ENCODE measurements at regions not wholly inside any gene's neighbourhood (a gene's known extent, or its start where the extent isn't known, plus 50 kb on each side); places are given as distances from the start of the nearest gene placed in this dataset.

DNA sequence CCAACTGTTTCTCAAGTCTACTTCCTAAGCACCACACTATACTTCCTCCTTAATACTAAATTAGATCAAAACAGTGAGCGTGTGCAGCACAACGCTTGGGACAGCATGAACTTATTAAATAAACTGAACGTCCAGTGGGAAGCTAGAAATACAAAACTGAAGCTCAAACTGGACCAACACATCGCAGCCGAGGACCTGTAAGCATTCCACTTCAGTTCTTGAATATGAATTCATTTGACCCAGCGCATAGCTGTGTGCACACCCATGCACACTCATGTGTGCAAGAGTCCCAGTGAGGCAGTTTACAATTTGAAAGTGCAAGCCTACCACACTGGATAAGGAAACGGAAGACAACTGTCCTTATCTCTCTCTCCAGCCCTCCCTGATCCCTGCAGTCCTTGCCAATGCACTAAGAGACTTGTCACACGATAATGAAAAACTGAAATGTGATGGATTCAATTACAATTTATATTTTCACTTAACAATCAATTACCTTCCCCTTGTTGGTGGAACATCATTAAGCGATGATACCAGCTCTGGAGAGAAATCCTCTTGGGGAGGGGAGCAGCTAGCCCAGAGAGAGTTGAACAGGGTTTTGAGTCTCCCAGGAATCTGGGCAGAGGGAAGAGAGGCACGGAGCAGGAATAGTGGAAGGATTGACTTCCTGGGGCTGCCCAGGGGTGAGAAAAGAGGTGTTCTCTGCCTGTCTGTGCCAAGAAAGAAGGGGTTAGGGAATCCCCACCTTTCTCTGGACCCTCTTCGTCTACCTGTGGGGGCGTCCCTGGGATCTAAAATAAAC, 186.5 kb upstream of the KLHL29 start:
- Histone ChIP-seq H3K36me3 (no peaks in the 10 kb centered on the region), H3K27ac (no peak overlapping the region), H3K9me3 (no peaks in the 10 kb centered on the region), H3K27me3 (no peaks in the 10 kb centered on the region), H3K4me1 (no peaks in the 10 kb centered on the region), H3K4me3 (no peak overlapping the region)
- DNase-seq: no peak
- no peak for ATAC-seq
- WGBS, 2 donors: 56 to 60% methylated on average over 12 of the region's 12 CpGs
- intact Hi-C loops (cut with DNase I): no loop called here
- no peak for FAIRE-seq
- TF ChIP-seq, protein P1, sequence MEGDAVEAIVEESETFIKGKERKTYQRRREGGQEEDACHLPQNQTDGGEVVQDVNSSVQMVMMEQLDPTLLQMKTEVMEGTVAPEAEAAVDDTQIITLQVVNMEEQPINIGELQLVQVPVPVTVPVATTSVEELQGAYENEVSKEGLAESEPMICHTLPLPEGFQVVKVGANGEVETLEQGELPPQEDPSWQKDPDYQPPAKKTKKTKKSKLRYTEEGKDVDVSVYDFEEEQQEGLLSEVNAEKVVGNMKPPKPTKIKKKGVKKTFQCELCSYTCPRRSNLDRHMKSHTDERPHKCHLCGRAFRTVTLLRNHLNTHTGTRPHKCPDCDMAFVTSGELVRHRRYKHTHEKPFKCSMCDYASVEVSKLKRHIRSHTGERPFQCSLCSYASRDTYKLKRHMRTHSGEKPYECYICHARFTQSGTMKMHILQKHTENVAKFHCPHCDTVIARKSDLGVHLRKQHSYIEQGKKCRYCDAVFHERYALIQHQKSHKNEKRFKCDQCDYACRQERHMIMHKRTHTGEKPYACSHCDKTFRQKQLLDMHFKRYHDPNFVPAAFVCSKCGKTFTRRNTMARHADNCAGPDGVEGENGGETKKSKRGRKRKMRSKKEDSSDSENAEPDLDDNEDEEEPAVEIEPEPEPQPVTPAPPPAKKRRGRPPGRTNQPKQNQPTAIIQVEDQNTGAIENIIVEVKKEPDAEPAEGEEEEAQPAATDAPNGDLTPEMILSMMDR (IDR thresholded peaks at IDR 0.05): no peak

DNA sequence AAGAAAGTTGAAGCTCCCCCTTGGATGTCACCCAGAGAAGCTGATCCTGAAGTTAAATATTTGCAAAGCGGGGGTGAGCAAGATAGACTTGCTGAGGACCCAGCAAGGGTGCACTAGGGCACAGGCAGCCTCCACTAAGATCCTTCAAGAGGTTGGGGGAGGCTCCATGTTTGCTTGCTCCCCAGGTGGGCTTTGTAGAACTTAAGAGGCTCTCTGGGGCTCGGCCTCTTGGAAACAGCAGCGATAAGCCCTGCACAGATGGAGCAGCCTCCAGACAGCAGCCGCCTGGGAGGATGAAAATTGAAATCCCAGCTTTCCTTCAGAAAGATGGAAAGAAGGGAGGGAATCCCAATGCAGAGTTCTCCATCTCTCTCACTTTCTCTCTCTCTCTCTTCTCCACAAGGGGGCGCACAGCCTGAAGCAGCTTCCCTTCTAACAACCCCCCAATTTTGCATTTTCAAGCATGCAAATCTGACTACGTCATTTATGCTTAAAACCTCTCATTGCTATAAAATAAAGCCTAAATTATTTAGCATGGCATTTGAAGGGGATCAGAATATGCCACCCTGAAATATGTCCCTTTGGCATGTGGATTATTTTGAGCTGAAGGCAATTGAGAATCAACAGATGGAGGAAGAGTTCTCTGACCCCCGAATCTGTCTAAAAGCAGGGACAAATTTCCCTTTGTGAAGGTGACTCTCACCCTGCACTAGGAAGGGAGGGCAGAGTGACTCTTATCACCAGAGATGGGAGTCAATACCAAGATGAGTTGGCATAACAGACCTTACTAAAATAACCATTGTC, 185.7 kb upstream of the KLHL29 start:
- Histone ChIP-seq H3K36me3 (no peaks in the 10 kb centered on the region), H3K27me3 (no peaks in the 10 kb centered on the region), H3K4me3 (no peak overlapping the region), H3K9me3 (no peaks in the 10 kb centered on the region), H3K27ac (no peak overlapping the region), H3K4me1 (no peaks in the 10 kb centered on the region)
- TF ChIP-seq, protein P1 (IDR thresholded peaks at IDR 0.05): peak in 1 of 4 donors; percentile 8
- DNase-seq: no peak
- intact Hi-C loops (cut with DNase I): no loop called here
- FAIRE-seq: no peak
- no peak for ATAC-seq
- WGBS, 2 donors: 53 to 57% methylated on average over 7 of the region's 7 CpGs

DNA sequence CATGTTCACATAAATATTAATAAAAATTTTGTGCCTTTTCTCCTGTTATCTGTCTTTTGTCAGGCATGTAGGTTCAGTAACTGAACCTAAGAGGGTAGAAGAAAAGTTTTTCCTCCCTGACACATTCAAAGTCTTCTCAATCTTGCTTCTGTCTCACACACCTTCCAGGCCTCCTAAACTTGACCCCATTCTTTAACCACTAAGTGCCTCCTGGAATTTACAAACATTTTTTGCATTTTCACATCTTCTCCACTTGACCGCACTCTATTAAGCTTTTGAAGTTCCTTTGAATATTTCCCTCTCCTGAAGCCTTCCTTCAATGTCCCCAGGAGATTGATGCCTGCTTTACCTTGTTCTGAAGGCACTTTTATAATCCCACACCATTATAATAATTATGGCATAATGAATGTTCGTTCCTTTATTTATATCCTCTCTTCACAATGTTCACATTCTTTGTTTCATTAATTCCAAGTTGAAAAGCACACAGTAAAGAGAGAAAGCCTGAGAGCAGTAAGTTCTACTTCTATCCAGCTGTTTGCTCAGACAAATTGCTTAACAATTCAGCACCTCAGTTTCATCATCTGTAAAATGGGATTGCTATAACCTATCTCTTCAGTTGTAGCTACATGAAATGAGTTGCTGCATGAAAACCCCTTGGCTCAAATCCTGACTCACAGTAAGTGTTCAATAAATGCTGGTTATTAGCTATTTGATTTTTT, 184.8 kb upstream of the KLHL29 start:
- TF ChIP-seq, protein P1 (IDR thresholded peaks at IDR 0.05): no peak
- intact Hi-C loops (cut with DNase I): no loop called here

DNA sequence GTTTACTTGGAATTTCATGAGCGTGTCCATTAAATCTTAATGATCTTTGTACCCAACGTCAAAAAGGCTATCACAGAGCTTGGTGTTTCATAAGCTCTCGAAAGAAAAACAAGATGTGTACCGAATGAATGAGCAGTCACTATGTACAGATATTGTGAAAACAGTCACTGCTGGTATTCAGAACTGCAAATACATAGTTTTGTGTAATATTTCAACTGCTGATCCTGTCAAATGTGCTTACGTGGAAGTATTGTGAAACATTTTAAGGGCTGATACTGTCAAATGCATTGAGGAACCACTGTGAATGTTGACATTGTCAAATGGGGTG, 184.2 kb upstream of the KLHL29 start:
- ATAC-seq: no peak
- TF ChIP-seq, protein P1 (IDR thresholded peaks at IDR 0.05): no peak
- no peak for FAIRE-seq
- intact Hi-C loops (cut with DNase I): no loop called here
- Histone ChIP-seq H3K27ac (no peak overlapping the region), H3K27me3 (no peaks in the 10 kb centered on the region), H3K36me3 (no peaks in the 10 kb centered on the region), H3K4me3 (no peak overlapping the region), H3K4me1 (no peaks in the 10 kb centered on the region), H3K9me3 (no peaks in the 10 kb centered on the region)
- 35 to 40% methylated on average over 5 of the region's 5 CpGs for WGBS, 2 donors
- no peak for DNase-seq

More for the DNA sequence above, 184.8 kb upstream of the KLHL29 start:
- ATAC-seq (no peak), DNase-seq (no peak), FAIRE-seq (no peak)
- no peaks in the 10 kb centered on the region for H3K4me1 ChIP-seq
- H3K36me3 ChIP-seq: no peaks in the 10 kb centered on the region
- no peak overlapping the region for H3K4me3 ChIP-seq
- H3K9me3 ChIP-seq: no peaks in the 10 kb centered on the region
- no peak overlapping the region for H3K27ac ChIP-seq
- 82 to 85% methylated on average over 2 of the region's 2 CpGs for WGBS, 2 donors
- H3K27me3 ChIP-seq: no peaks in the 10 kb centered on the region

Measured in pancreas (tissue), 10 donors.